Hippocampal formation (tissue), 2 donors: ENCODE measurements at regions not wholly inside any gene's neighbourhood (a gene's known extent, or its start where the extent isn't known, plus 50 kb on each side); places are given as distances from the start of the nearest gene placed in this dataset.
"Not testable (repeated sequence)": the region's sequence is repeated elsewhere in the genome, so short reads cannot be mapped to it uniquely, and the experiment has no call there.

ENCODE experiments used
- DNase-seq, 2 donors: peaks; one replicate each; lab custom pipeline; 2025; lab: John Stamatoyannopoulos, UW

DNA sequence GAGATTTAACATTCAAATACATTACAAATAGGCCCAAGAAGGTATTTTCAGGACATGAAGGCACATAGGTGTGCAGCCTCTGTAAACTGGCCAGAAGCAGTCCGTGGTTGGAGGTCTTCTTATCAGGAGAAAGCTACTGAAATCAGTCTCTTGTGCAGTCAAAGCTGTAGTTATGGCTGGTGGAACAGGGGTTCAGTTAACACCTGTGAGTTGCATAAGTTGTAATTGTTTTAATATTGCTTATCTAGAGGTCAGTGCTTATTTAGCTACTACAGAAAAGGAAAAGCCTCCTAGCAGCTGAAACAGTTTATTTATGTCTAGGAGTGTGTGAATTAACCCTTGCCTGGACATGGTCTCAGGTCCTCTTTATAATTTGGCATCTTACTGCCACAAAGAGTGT lies 377.6 kb upstream of the MDGA2 start:
- no peak for DNase-seq

DNA sequence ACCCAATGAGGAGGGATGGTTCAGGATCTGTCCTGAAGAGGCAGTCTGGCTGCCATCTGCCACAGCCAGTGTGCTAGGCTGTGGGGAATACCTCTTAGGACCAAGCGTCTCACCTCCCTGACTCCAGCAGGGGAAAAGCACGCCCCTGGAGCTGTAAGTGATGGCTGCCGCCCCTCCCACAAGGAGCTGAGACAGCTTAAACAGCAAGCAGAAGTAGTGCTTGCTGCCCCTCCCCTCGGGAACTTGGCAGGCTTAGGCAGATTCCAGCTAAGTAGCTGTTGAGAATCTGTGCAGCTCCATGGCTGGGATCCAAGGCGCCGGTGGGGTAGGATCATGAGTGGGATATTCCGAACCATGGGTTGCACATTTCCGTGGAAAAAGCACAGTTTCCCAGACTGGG lies 360.4 kb upstream of the MDGA2 start:
- no peak for DNase-seq

DNA sequence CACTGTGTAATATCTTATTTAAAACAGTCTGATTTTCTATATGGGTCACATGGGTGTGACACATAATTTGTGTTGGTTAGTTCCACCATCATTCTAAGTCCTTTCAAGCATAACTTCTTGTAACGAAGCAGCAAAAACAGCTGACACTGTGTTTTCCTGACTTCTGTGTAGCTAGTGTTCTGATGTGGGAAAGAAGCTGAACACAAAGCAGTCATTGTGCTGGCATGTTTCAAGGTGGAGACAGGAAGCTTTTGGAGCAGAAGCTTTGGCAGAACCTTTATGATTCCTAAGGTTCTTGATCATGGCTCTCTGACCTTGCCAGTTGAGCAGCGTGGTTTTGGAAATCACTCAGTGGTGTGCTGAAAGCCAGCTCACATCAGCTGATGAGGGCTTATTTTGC lies 351.7 kb upstream of the MDGA2 start:
- DNase-seq = no peak

DNA sequence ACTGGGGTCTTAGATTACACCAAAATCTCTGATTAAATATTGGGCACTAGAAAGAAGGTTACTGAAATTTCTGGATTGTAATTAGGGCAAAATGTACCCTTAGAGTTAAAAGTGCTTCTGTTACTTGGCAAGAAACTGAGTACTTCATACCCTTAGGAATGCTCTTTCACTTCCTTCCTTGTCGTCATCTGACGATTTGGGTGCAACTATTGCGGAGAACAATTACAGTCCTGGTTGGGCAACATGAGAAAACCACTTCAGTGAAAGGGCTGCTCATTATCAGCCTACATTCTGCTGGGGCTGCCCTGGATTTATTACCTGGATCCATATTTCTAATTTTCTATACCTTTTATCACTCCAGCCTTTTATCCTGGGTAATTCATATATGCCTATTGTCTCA lies 348.5 kb upstream of the MDGA2 start:
- DNase-seq = no peak

DNA sequence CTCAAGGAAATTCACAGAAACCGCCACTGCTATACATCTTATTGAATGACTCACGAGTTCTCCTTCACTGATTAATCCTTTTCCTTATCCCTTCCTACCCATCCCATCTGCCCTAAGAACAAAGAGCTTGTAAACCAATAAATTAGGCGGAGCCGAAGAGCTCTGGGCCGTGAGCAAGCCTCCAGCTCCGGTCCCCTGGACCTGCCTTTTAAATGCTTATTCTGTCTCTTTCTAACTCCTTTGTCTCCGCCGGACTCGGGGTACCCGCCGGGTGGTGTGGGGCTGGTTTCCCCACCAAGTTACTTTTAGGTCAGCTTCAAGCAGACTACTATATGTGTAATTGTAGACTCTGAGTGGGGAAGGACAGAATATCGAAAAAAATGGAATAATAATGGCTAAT lies 336.1 kb upstream of the MDGA2 start:
- not testable (repeated sequence) for DNase-seq

DNA sequence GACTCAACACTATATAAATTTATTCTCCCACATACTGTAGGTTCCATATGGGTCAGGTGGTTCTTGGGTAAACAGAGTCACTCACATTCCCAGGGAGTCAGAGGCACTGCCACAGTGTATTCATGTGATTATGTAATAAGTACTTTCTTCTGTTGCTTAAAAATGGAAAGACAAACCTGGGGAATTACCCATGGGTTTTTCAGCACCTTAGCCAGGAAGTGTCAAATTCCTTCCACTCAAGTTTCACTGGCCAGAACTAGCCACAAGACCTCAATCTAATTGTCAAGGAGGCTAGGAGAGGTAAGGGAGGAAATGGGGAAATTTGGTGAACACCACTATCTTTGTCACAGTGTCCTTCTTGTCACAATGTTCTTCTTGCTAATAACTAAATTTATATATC lies 333.2 kb upstream of the MDGA2 start:
- DNase-seq = no peak

DNA sequence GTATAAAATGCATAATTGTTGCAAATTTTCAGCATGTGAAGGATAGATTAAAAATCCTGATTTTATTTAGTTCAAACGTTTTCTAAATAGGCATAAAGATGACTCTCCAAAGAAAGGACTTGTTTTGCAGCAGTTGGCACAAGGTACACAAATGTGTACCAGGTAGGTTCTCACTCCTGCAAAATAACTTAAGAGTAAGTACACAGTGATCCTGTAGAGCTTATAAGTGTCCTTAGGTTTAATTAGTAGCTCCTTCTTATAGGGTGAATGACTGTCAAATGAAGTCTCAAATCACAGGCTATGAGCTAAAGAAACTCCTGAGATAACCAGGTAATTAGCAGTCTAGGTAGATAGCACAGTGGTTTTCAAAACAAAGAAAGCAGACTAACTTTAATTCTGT lies 330.6 kb upstream of the MDGA2 start:
- DNase-seq = no peak

DNA sequence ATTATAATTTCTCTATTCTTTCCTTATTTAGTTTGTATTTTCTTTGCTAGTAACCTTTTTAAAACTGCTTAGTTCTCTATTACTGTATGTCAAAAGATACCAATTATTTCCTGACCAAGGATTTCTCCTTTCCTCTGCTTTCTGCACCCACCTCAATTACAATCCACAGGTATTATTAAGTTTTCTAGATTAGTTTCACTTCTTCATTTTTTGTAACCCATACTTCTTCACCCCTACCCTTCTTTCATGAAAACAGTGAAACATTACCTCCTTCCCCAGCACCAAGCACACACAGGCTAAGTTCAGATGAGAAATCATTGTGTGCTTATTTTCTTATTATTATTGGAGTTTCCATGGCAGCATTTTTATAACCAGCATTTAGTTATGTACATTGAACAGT lies 318.5 kb upstream of the MDGA2 start:
- DNase-seq = no peak

DNA sequence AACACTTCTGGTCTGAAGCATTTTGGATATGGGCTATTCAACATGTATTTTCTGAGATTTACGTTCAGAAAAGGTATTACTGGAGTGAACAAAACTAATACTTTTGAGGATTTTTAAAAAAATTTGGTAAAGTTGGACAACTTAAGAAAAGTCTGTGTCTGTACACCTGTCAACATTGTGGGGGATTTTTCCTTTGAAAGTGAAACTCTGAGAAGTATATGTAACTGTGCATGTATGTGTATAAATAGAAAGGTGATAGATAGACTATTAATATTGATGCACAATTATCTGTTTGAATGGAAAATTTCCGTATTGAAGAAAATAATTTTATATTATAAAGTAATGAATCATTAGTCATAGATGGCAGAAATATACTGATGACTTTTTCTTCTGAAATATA lies 312.8 kb upstream of the MDGA2 start:
- DNase-seq = no peak

DNA sequence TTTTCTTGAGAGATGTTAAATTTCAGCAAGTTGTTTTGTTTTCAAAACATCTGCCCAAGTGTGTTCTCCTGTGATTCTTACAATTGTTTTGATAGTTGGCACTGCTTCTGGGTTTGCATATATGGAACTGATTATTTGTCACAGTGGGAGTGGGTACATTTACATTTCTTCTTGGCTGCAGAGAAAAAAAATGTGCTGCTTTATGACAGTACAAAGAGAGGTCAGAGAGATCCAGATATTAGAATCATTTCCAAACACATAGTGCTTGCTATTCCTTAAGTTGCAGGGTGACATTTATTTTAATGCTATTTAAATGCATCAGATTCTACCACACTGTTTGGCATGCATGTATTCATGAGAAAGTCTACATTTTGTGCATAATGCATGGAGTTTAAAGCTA lies 303.5 kb upstream of the MDGA2 start:
- no peak for DNase-seq

DNA sequence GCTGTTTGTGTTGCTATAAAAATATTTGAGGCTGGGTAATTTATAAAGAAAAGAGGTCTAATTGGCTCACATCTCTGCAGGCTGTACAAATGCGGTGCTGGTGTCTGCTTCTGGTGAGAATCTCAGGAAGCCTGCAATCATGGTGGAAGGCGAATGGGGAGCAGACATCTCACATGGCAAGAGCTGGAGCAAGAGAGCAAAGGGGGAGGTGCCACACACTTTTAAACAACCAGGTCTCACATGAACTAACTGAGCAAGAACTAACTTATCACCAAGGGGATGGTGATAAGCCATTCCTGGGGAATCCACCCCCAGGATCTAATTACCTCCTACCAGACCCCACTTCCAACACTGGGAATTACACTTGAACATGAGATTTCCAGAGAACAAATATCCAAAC lies 300.7 kb upstream of the MDGA2 start:
- DNase-seq = no peak

DNA sequence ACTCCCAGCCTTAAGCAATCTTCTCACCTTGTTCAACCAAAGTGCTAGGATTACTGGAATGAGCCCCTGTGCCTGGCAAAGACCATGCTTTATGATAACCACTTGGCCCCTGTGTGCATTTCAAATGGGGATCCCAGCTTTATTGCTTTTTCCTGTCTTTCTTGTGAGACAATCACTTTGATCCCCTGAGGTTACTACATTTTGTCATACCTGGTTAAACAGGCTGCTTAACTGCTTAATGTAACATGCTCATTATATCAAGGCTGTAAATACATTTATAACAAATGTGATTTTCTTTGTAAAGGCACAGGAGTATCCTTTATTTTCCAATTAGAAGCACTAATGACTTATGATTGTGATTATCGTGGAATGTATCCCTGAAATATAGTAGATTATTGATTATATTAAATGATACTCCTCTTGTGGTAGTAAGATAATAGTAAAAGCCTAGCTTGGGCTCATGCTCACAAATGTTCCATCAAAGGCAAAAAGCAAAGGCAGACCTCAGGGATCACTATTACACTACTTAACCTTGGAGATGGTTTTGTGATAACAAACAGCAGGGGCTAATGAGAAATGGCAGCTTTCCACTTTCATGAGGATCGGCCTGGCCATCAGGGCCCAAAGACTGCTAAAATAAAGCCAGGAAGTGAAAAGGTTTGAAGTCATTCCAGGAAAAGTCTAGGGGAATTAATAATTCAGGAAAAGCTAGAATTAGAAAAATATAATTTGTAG lies 290.8 kb upstream of the MDGA2 start:
- no peak for DNase-seq

DNA sequence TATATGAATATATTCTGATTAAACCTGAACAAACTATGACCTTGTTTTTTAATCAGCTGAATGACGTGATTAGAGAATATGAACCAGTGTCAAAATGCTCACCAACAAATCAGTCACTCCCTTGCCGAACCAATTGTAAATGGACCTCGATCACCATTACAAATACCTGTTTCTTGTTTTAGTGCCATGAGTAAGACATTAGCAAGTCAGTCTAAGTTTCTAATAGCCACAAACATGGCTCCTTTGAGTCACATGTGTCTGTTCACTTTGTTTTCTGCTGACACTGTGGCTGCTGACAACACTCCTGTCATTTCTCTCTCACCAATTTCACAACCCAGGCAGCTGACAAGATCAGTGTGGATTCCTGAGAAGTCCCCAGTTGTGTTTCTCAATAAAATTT lies 286.2 kb upstream of the MDGA2 start:
- DNase-seq = no peak

DNA sequence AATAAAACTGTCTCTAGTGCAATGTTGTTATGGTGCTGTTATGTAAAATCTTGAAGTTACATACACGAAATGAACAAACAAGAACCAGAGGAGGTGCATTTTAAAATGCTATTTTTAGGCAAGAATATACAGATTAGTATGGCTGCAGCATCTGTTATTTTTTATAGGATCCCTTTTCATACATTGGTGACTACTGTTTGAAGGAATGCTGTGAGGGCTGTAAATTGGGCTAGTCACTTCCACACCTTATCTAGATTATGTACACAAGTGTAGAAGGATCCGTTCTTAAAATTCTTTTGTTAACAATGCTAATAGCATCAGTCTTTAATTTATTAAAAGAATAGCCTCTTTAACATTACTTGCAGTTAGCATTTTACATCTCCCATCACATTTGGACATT lies 284.3 kb upstream of the MDGA2 start:
- no peak for DNase-seq

DNA sequence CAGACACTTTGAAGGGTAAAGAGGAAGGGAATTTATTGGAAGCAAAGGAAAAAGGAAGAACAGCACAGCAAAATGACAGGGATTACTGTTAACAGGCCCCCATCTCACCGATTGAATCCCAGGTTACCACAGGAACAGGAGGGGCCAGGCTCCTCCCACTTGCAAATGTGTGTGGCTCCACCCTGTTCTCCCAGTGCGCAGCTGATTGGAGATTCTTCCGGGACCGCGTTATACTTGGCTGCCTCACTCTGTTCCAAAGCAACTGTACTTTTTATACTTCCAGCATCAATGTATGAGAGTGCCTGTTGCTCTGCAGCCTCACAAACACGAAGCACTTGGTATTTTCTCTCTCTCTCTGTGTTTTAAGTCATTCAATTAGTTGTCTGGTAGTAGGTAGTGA lies 273.6 kb upstream of the MDGA2 start:
- DNase-seq = no peak

DNA sequence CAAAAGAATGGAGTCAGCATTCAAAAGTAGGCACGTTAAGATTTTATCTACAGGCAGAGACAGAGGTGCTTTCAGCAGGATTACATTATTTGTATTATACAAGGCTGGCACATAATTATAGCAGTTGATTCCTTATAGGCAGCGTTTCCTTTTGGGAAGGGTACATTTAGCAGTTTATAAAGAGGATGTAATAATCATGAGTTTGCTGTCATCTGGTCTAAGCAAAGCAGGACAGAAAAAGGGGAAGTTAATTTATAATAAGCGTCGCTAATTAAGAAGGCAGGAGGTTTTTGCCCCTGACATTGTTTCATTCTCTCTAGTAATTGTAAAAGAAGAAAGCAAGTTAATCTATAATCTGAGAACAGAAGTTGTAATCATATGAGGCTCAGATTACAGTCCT lies 259.9 kb upstream of the MDGA2 start:
- no peak for DNase-seq

DNA sequence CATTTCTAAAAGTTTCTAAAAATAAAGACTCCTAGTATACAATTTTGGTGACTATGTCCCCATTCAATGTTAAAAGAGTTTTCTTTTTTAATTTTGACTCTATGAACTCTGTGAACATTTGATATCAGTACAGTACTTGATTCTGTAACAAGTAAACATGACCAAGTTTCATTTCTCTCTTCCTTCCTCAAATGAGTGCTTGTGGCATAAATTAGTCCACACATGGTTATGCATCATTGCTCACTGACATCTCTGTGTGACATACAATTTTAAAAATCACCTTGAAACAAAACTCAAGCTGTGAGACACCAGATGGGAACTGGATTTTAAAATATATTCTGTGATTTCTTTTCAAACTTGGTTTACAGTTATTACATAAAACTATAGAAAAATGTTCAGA lies 253.9 kb upstream of the MDGA2 start:
- DNase-seq = no peak

DNA sequence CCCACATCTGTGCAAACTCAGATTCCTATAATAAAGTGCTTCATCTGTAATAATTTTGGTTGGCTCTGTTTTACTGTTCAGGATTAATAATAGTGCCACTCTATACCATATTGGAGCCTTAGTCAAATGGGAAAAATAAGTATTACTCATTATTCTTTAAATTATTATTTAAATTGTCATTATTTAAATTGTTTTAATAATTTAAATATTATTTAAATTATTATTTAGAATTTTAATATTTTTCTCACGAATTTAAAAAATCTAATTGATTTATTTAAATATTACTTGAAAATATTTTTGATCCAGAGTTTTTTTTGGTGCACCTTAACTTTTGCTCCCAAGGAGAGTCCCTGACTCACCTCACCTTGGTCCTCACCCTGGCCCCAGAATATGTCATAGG lies 245.7 kb upstream of the MDGA2 start:
- no peak for DNase-seq

DNA sequence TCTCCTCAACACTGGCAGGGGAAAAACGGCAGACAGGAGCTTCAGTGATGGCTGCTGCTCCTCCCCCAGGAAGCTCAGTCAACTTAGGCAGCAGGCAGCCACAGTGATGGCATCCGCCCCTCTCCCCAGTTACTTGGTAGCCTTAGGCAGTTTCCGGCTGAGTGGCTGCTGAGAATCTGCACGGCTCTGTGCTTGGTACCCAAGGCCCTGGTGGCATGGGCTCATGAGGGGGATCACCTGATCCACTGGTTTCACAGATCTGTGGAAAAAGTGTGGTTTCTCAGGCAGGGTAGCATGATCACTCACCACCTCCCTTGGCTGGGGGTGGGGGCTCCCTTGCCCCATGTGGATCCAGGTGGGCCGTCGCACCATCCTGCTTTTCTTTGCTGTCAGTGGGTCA lies 244.6 kb upstream of the MDGA2 start:
- no peak for DNase-seq

DNA sequence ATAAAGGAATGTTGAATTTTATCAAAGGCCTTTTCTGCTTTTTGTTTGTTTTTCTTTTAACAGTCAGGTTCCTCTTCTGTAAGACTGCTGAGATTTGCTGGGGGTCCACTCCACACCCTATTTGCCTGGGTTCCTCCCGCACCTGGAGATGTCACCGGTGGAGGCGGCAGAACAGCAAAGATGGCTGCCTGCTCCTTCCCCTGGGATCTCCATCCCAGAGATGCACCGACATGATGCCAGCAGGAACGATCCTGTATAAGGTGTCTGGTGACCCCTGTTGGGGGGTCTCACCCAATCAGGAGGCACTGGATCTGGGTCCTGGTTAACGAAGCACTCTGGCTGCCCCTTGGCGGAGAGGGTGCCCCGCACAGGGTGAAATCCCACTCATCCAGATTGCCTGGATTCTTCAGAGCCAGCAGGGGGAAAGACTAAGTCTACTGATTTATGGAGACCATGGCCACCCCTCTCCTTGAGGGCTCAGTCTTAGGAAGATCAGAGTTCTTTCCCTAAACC lies 244.0 kb upstream of the MDGA2 start:
- no peak for DNase-seq

DNA sequence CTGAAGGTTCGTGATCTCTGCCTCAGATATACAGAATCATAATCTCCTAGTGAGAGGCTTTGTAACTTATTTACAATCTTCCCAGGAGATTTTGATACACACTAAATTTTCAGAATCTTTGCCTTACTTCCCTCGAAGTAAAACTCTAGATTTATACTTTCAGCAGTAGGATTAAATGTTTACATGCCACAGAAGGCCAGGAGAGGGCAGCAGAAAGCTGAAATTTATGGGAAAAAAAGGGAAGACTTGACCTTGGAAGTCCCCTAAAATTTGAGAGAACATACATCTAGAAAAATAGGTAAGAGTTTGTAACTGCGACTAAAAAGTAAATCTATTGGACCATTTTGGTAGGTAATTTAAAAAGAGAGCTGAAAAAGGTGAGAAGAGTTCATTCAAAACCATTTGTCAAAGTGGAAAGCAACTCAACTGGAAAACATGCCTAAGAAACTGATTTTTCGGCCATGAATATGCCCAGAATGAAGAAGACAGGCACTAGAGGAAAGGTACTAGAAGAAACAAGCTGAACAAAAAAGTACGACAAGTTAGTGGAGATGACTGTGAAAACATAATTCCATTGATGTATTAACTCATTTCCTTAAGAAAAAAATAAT lies 242.0 kb upstream of the MDGA2 start:
- DNase-seq = peak; percentile 6 to 21

DNA sequence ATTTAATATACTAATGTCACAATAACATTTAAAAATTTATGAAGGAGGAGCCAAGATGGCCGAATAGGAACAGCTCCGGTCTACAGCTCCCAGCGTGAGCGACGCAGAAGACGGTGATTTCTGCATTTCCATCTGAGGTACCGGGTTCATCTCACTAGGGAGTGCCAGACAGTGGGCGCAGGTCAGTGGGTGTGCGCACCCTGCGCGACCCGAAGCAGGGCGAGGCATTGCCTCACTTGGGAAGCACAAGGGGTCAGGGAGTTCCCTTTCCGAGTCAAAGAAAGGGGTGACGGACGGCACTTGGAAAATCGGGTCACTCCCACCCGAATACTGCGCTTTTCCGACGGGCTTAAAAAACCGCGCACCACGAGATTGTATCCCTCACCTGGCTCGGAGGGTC lies 225.7 kb upstream of the MDGA2 start:
- DNase-seq = not testable (repeated sequence)

DNA sequence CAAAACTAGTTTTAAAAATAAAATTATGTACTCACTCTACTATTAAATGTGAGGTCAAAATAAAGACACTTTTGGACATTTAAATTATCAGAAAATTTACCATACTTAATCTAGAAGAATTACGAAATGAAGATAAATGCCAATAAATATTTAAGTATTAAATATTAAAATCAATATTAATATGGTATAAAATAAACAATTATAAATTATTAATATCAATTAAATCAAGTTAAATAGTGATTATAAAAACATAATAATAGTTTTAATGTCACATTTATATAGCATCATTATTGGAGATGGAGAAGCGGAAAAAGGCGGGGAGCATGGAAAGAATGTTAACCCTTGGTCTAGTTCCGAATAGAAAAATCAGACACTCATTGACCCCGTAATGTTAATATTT lies 224.3 kb upstream of the MDGA2 start:
- no peak for DNase-seq

DNA sequence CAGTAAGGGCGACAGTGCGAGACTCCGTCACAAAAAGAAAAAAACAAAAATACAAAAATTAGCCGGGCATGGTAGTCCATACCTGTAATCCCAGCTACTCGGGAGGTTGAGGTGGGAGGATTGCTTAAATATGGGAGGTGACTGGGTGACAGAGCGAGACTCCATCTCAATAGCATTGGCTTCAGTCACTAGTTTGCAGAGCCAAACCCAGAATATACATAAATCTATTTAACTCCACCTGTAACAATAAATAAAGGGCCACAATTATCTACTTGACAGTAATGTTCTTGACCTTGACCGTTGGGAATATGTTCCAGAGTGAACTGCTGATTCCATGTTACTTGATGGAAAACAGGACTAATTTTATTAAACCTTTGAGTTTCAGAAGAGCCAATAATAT lies 198.9 kb upstream of the MDGA2 start:
- DNase-seq = no peak
